Fibroblast of mammary gland (primary cell): ENCODE measurements at regions not wholly inside any gene's neighbourhood (a gene's known extent, or its start where the extent isn't known, plus 50 kb on each side); places are given as distances from the start of the nearest gene placed in this dataset.
A peak's percentile ranks its signal among the peaks of the same experiment; 100 is the strongest.
"Not testable (repeated sequence)": the region's sequence is repeated elsewhere in the genome, so short reads cannot be mapped to it uniquely, and the experiment has no call there.

ENCODE experiments used
- DNase-seq: peaks from one replicate; pipeline ENCODE4 v3.0.0-alpha.2; 2010; ENCODE audit warnings: low read depth
- H3K4me3 ChIP-seq: 2 replicates; pipeline ENCODE4 v1.5.1; 2011; ENCODE audit warnings: low read depth, mild to moderate bottlenecking, low read length, moderate library complexity; ENCODE audit not compliant: control insufficient read depth
- CTCF ChIP-seq: conservative IDR thresholded peaks from 2 replicates; pipeline ENCODE4 v1.5.1; 2011; ENCODE audit warnings: low read depth, low read length, inconsistent platforms; ENCODE audit not compliant: control insufficient read depth, insufficient read depth

DNA sequence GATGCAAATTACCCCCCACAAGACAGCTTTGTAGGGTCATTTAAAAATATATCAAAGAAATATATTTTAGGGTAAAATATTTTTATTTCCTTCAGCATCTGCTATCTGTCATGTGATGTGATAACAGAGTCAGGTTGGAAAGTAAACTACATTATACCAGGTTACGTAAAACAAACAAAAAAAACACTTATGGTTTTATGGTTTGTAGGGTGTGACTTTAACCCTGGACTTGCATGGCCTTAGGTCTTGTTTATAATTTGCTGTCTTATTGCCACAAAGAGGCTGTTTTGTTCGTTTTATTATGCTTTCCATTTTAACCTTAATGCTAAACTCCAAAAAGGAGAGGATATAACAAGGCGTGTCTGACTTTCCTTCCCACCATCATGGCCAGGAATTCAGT lies 244.5 kb upstream of the MME start:
- TF ChIP-seq CTCF: no peak
- DNase-seq: no peak
- no peak overlapping the region for H3K4me3 ChIP-seq

- DNase-seq, H3K4me3 ChIP-seq: not testable (repeated sequence)
Measured at GRCh38 chr3:154834831-154835230, 245.3 kb upstream of the MME start.

GRCh38 chr3:154829929-154830328 lies 250.2 kb upstream of the MME start:
- no peak for TF ChIP-seq CTCF

DNA sequence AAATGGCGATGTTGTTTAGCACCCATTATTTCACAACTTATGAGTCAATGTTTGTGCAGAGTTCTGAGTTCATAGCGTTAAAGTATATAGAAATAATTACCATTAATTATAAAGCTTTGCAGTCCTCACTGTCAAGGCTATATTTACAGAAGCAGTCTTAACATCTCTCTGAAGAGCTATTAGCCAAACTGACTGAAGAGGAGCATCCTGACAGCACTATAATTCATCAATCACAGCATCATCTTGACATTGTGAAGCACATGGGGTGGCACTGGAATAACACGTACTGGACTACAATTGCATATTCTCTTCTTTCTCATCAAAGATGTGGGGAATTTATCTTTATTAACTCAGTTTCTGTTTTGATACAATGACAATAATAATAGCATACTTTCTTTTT lies 260.6 kb upstream of the MME start:
- no peak overlapping the region for H3K4me3 ChIP-seq
- TF ChIP-seq CTCF: no peak
- DNase-seq: no peak

More at GRCh38 chr3:154829929-154830328, 250.2 kb upstream of the MME start:
- H3K4me3 ChIP-seq: no peak overlapping the region
- DNase-seq: no peak

- no peak for DNase-seq
- no peak for TF ChIP-seq CTCF
- no peak overlapping the region for H3K4me3 ChIP-seq
Measured at GRCh38 chr3:154818676-154819255, 261.4 kb upstream of the MME start.

- H3K4me3 ChIP-seq, DNase-seq: not testable (repeated sequence)
Measured at GRCh38 chr3:154810017-154810416, 270.1 kb upstream of the MME start.

DNA sequence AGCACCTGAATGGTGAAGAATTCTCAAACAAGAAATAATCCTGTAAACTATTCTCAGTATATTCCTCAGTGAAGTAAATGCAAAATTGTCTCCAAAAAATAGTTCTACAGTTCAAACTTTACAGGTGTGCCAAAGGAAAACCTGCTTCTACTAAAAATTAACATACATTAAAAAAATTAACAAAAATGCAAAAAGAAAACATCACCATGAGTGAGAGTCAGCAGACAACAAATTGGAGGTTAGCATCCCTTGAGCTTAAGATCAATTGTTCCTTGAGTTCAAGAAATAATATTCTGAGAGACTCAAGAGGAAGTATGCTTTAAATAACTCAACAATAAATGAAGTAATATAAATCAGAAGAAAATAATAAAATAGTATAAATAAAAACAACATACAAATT lies 278.4 kb upstream of the MME start:
- TF ChIP-seq CTCF: no peak
- no peak overlapping the region for H3K4me3 ChIP-seq
- DNase-seq: no peak

DNA sequence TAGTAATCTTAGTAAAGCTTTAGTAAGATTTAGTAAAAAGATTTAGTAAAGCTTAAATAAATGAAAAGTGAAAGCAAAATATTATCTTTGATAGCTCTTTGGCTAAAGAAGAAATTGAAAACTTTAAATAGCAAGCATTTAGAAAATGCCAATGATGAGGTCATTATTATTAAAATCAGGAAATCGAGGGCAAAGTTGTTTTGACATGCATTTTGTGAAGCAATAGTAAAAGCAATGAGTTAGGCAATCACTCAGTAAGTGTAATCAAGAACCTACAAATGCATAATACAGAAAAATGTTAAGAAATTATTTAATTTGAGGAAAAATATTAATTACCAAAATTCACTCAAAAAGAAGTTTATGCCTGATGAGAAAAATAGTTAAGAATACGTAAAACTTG lies 280.3 kb upstream of the MME start:
- no peak for TF ChIP-seq CTCF
- H3K4me3 ChIP-seq: no peak overlapping the region
- peak; percentile 58 for DNase-seq
